Activated CD4-positive, alpha-beta T cell treated with anti-CD3 and anti-CD28 coated beads, Interleukin-10, Interleukin-2, amounts not matched to agents 100 ng/mL and 50 ng/mL, durations not matched to agents 16 hours and 8 hours (primary cell): ENCODE measurements at regions not wholly inside any gene's neighbourhood (a gene's known extent, or its start where the extent isn't known, plus 50 kb on each side); places are given as distances from the start of the nearest gene placed in this dataset.
A peak's percentile ranks its signal among the peaks of the same experiment; 100 is the strongest.

Experiments used
- DNase-seq: peaks from one replicate; pipeline ENCODE4 v3.0.0-alpha.2; 2020

DNA sequence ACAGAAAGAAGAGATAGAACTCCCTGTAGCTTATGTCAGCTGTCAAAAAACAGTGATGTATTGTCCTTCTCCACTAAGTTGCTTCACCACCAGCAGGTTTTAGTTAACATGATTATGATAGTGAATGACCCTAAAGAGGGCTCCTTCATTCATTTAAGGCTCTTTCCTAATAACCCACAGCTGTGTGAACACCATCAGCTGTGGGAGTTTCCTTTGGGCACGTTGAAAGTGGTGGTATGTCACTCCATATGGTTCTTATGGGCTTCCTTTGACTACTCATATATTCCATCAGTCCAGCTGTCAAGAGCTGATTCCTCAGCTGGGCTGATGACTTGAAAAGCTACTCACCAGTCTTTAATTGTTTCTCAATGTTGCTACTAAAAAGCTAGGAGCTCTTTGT lies 210.3 kb downstream of the UBE2E3 start:
- DNase-seq, result no peak

GRCh38 chr2:181193550-181193949 lies 213.1 kb downstream of the UBE2E3 start:
- no peak for DNase-seq

GRCh38 chr2:181196401-181196800 lies 216.0 kb downstream of the UBE2E3 start:
- peak; percentile 9 for DNase-seq

DNA sequence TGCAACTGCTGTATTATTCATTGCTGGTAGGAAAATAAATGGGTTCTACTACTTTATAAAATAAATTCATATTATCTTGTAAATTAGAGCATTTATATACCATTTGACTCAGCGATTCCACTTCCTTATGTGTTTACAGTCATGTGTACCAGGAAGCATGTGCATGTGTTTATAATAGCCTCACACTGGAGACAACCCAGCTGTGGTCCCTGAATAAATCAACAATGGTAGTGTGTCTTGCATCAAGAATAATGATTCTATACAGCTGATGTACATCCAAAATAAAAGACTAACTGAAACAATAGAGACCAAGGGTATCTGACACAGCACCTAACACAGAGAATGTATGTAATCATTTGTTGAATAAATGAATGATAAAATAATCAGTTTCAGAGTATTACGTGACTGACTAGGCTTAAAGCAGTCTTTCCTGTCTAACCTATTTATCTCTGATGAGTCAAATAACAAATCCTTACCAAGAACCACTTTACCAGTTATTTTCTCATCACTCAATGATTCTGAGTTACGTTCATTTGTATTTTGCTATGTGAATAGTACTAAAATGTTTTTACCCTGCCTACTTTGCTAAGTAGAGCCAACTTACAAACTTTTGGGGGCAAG lies 216.8 kb downstream of the UBE2E3 start:
- peak; percentile 37 for DNase-seq

GRCh38 chr2:181198183-181198864 lies 217.9 kb downstream of the UBE2E3 start:
- no peak for DNase-seq

- DNase-seq, result no peak
Observed at GRCh38 chr2:181203412-181203811, 223.0 kb downstream of the UBE2E3 start.

- no peak for DNase-seq
Observed at GRCh38 chr2:181203916-181204315, 223.5 kb downstream of the UBE2E3 start.

DNA sequence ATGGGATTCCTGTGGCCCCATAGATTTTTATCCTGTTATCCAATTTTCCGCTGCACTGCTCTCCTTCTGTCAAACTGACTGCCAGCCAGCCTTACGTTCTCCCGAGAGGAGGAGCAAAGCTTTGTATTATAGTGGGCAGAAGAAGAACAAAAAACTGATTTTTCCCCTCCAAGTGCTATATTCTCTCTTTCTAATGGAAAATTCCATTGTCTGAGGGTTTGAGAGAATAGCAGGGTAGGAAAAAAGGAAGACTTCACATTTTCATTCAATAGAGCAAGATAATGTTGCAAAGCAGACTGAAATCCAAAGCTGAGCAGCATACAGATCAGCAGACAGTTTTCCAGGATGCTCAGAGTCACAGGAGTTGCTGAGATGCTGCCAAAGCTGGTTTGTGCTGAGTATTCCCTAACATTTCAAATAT lies 238.0 kb downstream of the UBE2E3 start:
- no peak for DNase-seq

DNA sequence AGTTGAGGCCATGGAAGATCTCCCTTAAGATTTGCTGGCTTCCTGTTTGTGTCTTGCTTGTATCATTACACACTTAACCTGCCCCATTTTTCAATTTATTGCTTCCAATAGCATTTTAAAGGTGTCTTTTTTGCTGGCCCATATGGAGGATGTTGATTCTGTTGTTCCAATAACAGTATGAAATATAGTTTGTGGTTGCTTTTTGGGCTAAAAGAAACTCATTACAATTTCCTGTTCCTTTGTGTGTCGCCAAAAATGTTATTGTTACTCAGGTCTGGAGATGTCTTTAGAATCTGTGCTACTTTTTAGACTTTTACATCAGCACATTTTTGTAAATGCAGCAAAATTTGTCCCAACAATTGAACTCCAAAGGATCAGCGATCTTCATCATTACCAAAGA lies 234.0 kb upstream of the ITGA4 start:
- DNase-seq, result peak; percentile 5

DNA sequence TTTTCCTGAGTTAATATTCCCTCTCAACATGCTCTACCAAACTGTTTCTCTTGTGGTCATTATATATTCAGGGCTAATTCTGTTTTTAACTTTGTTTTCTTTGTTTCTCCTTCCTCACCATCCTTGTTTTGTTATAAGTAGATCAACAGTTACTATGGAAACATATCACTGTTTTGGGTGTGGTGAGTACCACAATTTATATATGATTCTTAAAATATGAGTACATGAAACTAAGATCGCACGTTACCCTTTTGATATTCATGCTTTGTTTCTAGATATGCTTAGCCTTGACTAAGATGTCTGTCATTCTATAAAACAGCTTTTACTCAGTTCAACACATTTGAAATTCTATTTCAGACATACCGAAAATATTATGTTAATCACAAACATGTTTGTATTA lies 232.3 kb upstream of the ITGA4 start:
- peak; percentile 30 for DNase-seq

- DNase-seq, result no peak
Observed at GRCh38 chr2:181228661-181229060, 228.5 kb upstream of the ITGA4 start.

- no peak for DNase-seq
Observed at GRCh38 chr2:181231151-181231550, 226.0 kb upstream of the ITGA4 start.

- no peak for DNase-seq
Observed at GRCh38 chr2:181231886-181232621, 225.1 kb upstream of the ITGA4 start.

DNA sequence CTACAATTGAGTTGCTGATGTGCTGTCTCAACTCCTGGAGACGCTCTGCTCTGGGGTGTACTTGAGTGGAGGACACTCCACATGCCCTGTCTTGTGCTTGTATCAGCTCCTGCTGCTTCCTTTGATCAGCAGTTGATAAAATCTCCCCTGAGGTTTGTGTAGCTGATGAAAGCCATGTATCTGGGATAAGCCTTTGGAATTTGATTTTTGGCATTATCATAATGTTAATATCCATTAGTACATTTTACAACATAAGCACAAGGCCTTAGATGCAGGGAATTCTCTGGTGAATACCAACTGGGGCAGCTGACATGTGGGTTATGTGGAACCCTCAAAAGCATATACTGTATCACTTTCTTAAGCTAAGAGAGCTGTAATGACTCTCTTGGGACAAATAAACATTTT lies 222.7 kb upstream of the ITGA4 start:
- no peak for DNase-seq

- DNase-seq, result no peak
Observed at GRCh38 chr2:181235011-181235410, 222.2 kb upstream of the ITGA4 start.

- DNase-seq, result peak; percentile 14
Observed at GRCh38 chr2:181235683-181236459, 221.3 kb upstream of the ITGA4 start.

GRCh38 chr2:181239201-181239799 lies 217.9 kb upstream of the ITGA4 start:
- no peak for DNase-seq

GRCh38 chr2:181240844-181241243 lies 216.3 kb upstream of the ITGA4 start:
- no peak for DNase-seq

DNA sequence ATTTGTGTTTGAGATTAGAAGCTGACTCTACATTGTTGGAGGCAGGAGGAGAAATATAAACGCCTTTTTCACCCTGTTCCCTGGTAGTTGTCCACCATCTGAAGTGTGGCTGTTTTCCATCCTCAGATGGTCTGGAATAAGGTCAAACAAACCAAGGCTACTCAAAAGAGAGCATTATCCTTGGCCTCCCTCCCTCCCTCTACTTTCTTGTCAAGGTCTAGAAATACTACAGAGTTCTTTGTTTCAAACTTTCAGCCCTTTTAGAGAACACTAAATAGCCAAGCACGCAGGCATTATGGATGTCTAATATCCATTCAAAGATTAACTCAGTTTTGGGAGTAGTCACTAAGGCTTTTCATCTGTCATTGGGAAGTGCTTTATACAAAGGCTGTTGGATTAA lies 215.8 kb upstream of the ITGA4 start:
- no peak for DNase-seq

DNA sequence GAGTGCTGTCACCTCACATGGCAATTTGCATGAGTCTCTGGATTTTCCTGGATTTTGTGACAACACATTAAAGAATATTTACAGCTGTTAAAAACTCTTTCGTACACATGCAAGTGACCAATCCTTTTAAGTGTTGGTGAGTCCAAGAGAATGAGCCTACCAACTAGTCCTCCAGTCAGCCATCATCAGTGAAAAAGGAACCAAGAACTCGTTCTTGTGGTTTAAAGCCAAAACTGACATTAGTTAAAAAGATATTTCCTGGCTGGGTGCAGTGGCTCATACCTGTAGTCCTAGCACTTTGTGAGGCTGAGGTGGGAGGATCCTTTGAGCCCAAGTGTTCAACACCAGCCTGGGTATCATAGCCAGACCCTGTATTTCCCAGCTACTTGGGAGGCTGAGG lies 215.4 kb upstream of the ITGA4 start:
- peak; percentile 12 for DNase-seq

DNA sequence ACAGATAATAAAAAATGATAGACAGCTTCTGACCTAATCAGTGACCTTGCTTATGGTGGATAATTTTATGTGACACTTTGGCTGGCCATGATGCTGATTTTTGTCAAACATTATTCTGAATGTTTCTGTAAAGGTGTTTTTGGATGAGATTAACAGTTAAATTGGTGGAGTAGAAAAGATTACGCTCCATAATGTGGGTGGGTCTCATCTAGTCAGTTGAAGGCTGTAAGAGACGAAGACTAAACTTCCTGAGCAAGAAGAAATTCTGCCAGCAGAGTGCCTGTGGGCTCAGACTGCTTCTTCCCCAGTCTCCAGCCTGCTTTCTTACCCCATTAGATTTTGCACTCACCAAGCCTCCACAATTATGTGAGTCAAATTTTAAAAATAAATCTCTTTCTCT lies 214.9 kb upstream of the ITGA4 start:
- no peak for DNase-seq

DNA sequence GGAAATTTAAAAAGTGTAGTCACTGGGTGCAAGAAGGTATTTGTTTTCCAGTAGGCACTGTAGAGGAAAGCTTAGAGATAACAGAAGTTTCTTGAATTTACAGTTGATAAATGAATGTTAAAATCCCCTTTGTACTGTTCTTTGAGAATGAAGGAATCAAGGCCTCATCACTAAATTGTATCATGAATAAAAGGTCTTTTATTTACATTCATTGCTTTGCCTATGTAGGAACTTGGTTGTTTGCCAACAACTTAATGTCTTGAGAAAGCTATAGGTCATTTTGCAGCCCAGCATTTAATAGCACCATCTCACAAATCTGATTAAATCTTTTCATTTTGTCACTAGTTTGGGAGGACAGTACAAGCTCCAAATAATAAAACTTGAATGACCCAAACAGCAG lies 213.9 kb upstream of the ITGA4 start:
- no peak for DNase-seq

GRCh38 chr2:181250691-181251090 lies 206.5 kb upstream of the ITGA4 start:
- no peak for DNase-seq
